Transverse colon (tissue), 3 donors: ENCODE measurements at regions not wholly inside any gene's neighbourhood (a gene's known extent, or its start where the extent isn't known, plus 50 kb on each side); places are given as distances from the start of the nearest gene placed in this dataset.

Experiments used
- CTCF ChIP-seq, 5 experiments: fragments of 200-600 bp in 3 of 5; fragments of 450-650 bp in 2 of 5; sonication (generic) in 3 of 5; IDR thresholded peaks; 1 replicate in 2 of 5; 2 replicates in 3 of 5; pipeline ENCODE4 v1.5.1; 2016 to 2017; ENCODE audit warnings: antibody characterized with exemption in 5 of 5, inconsistent platforms in 3 of 5, mild to moderate bottlenecking in 2 of 5, moderate library complexity in 1 of 5
- EP300 ChIP-seq: sonication (generic); formaldehyde crosslinking; IDR thresholded peaks from one replicate; pipeline ENCODE4 v1.6.1; 2017; ENCODE audit warnings: antibody characterized with exemption, low read depth
- POLR2A ChIP-seq: fragments of 450-650 bp; IDR thresholded peaks from one replicate; pipeline ENCODE4 v1.6.1; 2016; ENCODE audit warnings: antibody characterized with exemption, mild to moderate bottlenecking, moderate library complexity

GRCh38 chr7:118478931-118479330 is 254.4 kb downstream of the ANKRD7 start:
- TF ChIP-seq CTCF (IDR thresholded peaks at IDR 0.05), result no peak
- no peak for TF ChIP-seq POLR2A
- no peak for TF ChIP-seq EP300
